ENCODE measurements at regions not wholly inside any gene's neighbourhood (a gene's known extent, or its start where the extent isn't known, plus 50 kb on each side); places are given as distances from the start of the nearest gene placed in this dataset.
A peak's percentile ranks its signal among the peaks of the same experiment; 100 is the strongest.

GRCh38 chr2:2694746-2695145 lies 363.7 kb upstream of the MYT1L start:
- Mint-ChIP-seq H3K36me3 (ENCODE audit: low read depth) (no peaks in the 10 kb centered on the region), H3K4me1 (no peaks in the 10 kb centered on the region), H3K27ac (no peak overlapping the region), H3K27me3 (peaks cover 18% of the 10 kb centered on the region), H3K9me3 (no peaks in the 10 kb centered on the region), H3K4me3 (no peak overlapping the region)
- ATAC-seq (replicated peaks): no peak

GRCh38 chr2:2692599-2693389 lies 361.7 kb upstream of the MYT1L start:
- Mint-ChIP-seq H3K4me1 (no peaks in the 10 kb centered on the region), H3K36me3 (ENCODE audit: low read depth) (no peaks in the 10 kb centered on the region), H3K27me3 (peaks cover 24% of the 10 kb centered on the region), H3K9me3 (no peaks in the 10 kb centered on the region), H3K4me3 (no peak overlapping the region), H3K27ac (no peak overlapping the region)
- no peak for ATAC-seq (replicated peaks)

GRCh38 chr2:2691419-2691818 lies 360.3 kb upstream of the MYT1L start:
- H3K4me1 Mint-ChIP-seq: peaks cover 1% of the 10 kb centered on the region
- no peak overlapping the region for H3K27ac Mint-ChIP-seq
- peaks cover 26% of the 10 kb centered on the region for H3K27me3 Mint-ChIP-seq
- ATAC-seq (replicated peaks): no peak
- no peaks in the 10 kb centered on the region for H3K36me3 Mint-ChIP-seq (ENCODE audit: low read depth)
- H3K4me3 Mint-ChIP-seq: no peak overlapping the region
- H3K9me3 Mint-ChIP-seq: no peaks in the 10 kb centered on the region

- H3K27ac Mint-ChIP-seq: no peak overlapping the region
- no peaks in the 10 kb centered on the region for H3K9me3 Mint-ChIP-seq
- H3K27me3 Mint-ChIP-seq: peaks cover 29% of the 10 kb centered on the region
- H3K4me1 Mint-ChIP-seq: peaks cover 6% of the 10 kb centered on the region
- no peaks in the 10 kb centered on the region for H3K36me3 Mint-ChIP-seq (ENCODE audit: low read depth)
- ATAC-seq (replicated peaks): no peak
- H3K4me3 Mint-ChIP-seq: no peak overlapping the region
These were observed 359.9 kb upstream of the MYT1L start for GRCh38 chr2:2690985-2691384.

- Mint-ChIP-seq H3K27ac (no peak overlapping the region), H3K4me1 (peaks cover 9% of the 10 kb centered on the region), H3K9me3 (no peaks in the 10 kb centered on the region), H3K36me3 (ENCODE audit: low read depth) (no peaks in the 10 kb centered on the region), H3K27me3 (peaks cover 16% of the 10 kb centered on the region), H3K4me3 (no peak overlapping the region)
- ATAC-seq (replicated peaks): no peak
These were observed 358.2 kb upstream of the MYT1L start for GRCh38 chr2:2689306-2689705.

GRCh38 chr2:2688254-2688653 lies 357.2 kb upstream of the MYT1L start:
- no peak overlapping the region for H3K27ac Mint-ChIP-seq
- H3K4me3 Mint-ChIP-seq: no peak overlapping the region
- no peaks in the 10 kb centered on the region for H3K36me3 Mint-ChIP-seq (ENCODE audit: low read depth)
- H3K4me1 Mint-ChIP-seq: peaks cover 9% of the 10 kb centered on the region
- no peaks in the 10 kb centered on the region for H3K9me3 Mint-ChIP-seq
- H3K27me3 Mint-ChIP-seq: peaks cover 15% of the 10 kb centered on the region
- ATAC-seq (replicated peaks): no peak

GRCh38 chr2:2687745-2688144 lies 356.7 kb upstream of the MYT1L start:
- no peak for ATAC-seq (replicated peaks)
- H3K27ac Mint-ChIP-seq: no peak overlapping the region
- H3K9me3 Mint-ChIP-seq: no peaks in the 10 kb centered on the region
- no peak overlapping the region for H3K4me3 Mint-ChIP-seq
- H3K27me3 Mint-ChIP-seq: peaks cover 16% of the 10 kb centered on the region
- no peaks in the 10 kb centered on the region for H3K36me3 Mint-ChIP-seq (ENCODE audit: low read depth)
- H3K4me1 Mint-ChIP-seq: peaks cover 9% of the 10 kb centered on the region

- Mint-ChIP-seq H3K9me3 (no peaks in the 10 kb centered on the region), H3K27ac (no peak overlapping the region), H3K27me3 (peaks cover 29% of the 10 kb centered on the region), H3K36me3 (ENCODE audit: low read depth) (no peaks in the 10 kb centered on the region), H3K4me1 (peaks cover 17% of the 10 kb centered on the region), H3K4me3 (peak overlapping the region; percentile 10)
- no peak for ATAC-seq (replicated peaks)
These were observed 355.1 kb upstream of the MYT1L start for GRCh38 chr2:2686222-2686621.

GRCh38 chr2:2683606-2684224 lies 352.6 kb upstream of the MYT1L start:
- peaks cover 17% of the 10 kb centered on the region for H3K4me1 Mint-ChIP-seq
- no peak overlapping the region for H3K4me3 Mint-ChIP-seq
- no peak overlapping the region for H3K27ac Mint-ChIP-seq
- ATAC-seq (replicated peaks): no peak
- peaks cover 30% of the 10 kb centered on the region for H3K27me3 Mint-ChIP-seq
- no peaks in the 10 kb centered on the region for H3K9me3 Mint-ChIP-seq
- H3K36me3 Mint-ChIP-seq (ENCODE audit: low read depth): no peaks in the 10 kb centered on the region

GRCh38 chr2:2682700-2683342 lies 351.7 kb upstream of the MYT1L start:
- H3K4me1 Mint-ChIP-seq: peaks cover 17% of the 10 kb centered on the region
- peaks cover 27% of the 10 kb centered on the region for H3K27me3 Mint-ChIP-seq
- H3K27ac Mint-ChIP-seq: no peak overlapping the region
- ATAC-seq (replicated peaks): no peak
- H3K9me3 Mint-ChIP-seq: no peaks in the 10 kb centered on the region
- H3K4me3 Mint-ChIP-seq: no peak overlapping the region
- H3K36me3 Mint-ChIP-seq (ENCODE audit: low read depth): no peaks in the 10 kb centered on the region

- peaks cover 17% of the 10 kb centered on the region for H3K4me1 Mint-ChIP-seq
- no peaks in the 10 kb centered on the region for H3K36me3 Mint-ChIP-seq (ENCODE audit: low read depth)
- no peaks in the 10 kb centered on the region for H3K9me3 Mint-ChIP-seq
- H3K27ac Mint-ChIP-seq: no peak overlapping the region
- no peak for ATAC-seq (replicated peaks)
- H3K27me3 Mint-ChIP-seq: peaks cover 27% of the 10 kb centered on the region
- no peak overlapping the region for H3K4me3 Mint-ChIP-seq
These were observed 350.7 kb upstream of the MYT1L start for GRCh38 chr2:2681711-2682251.

GRCh38 chr2:2681085-2681484 lies 350.0 kb upstream of the MYT1L start:
- peaks cover 12% of the 10 kb centered on the region for H3K4me1 Mint-ChIP-seq
- no peak for ATAC-seq (replicated peaks)
- H3K36me3 Mint-ChIP-seq (ENCODE audit: low read depth): no peaks in the 10 kb centered on the region
- H3K4me3 Mint-ChIP-seq: no peak overlapping the region
- no peak overlapping the region for H3K27ac Mint-ChIP-seq
- no peaks in the 10 kb centered on the region for H3K9me3 Mint-ChIP-seq
- peaks cover 22% of the 10 kb centered on the region for H3K27me3 Mint-ChIP-seq

GRCh38 chr2:2674831-2675230 lies 343.8 kb upstream of the MYT1L start:
- Mint-ChIP-seq H3K36me3 (ENCODE audit: low read depth) (no peaks in the 10 kb centered on the region), H3K4me3 (no peak overlapping the region), H3K4me1 (no peaks in the 10 kb centered on the region), H3K27me3 (peaks cover 10% of the 10 kb centered on the region), H3K9me3 (peaks cover 4% of the 10 kb centered on the region), H3K27ac (no peak overlapping the region)
- no peak for ATAC-seq (replicated peaks)

GRCh38 chr2:2673406-2673805 lies 342.3 kb upstream of the MYT1L start:
- no peak overlapping the region for H3K27ac Mint-ChIP-seq
- no peak for ATAC-seq (replicated peaks)
- peaks cover 4% of the 10 kb centered on the region for H3K9me3 Mint-ChIP-seq
- peaks cover 10% of the 10 kb centered on the region for H3K27me3 Mint-ChIP-seq
- no peaks in the 10 kb centered on the region for H3K4me1 Mint-ChIP-seq
- H3K36me3 Mint-ChIP-seq (ENCODE audit: low read depth): no peaks in the 10 kb centered on the region
- H3K4me3 Mint-ChIP-seq: no peak overlapping the region

GRCh38 chr2:2672249-2672648 lies 341.2 kb upstream of the MYT1L start:
- ATAC-seq (replicated peaks): no peak
- Mint-ChIP-seq H3K36me3 (ENCODE audit: low read depth) (no peaks in the 10 kb centered on the region), H3K4me3 (no peak overlapping the region), H3K9me3 (peaks cover 4% of the 10 kb centered on the region), H3K4me1 (no peaks in the 10 kb centered on the region), H3K27ac (no peak overlapping the region), H3K27me3 (peaks cover 10% of the 10 kb centered on the region)

Data from activated T-helper 17 cell treated with anti-CD3 and anti-CD28 coated beads, Interleukin-2, amount 50 U/mL, for 72 hours (primary cell).